ENCODE measurements at regions not wholly inside any gene's neighbourhood (a gene's known extent, or its start where the extent isn't known, plus 50 kb on each side); places are given as distances from the start of the nearest gene placed in this dataset.

GRCh38 chr2:126778561-126779501 is 119.9 kb upstream of the TEX51 start:
- H3K36me3 ChIP-seq: no peaks in the 10 kb centered on the region
- TF ChIP-seq CTCF (IDR thresholded peaks at IDR 0.05; ENCODE audit: borderline replicate concordance): no peak
- H3K9me3 ChIP-seq (replicated peaks): no peaks in the 10 kb centered on the region
- H3K4me1 ChIP-seq: peaks cover 14% of the 10 kb centered on the region
- no peak for DNase-seq
- peaks cover 50% of the 10 kb centered on the region for H3K27me3 ChIP-seq (ENCODE audit: low read depth)
- H3K4me3 ChIP-seq: no peak overlapping the region
- intact Hi-C loops (cut with micrococcal nuclease): loop anchor here (5.0 to 10.0 kb wide), 2 partner anchors 252 to 1034 kb away; no protein-coding TSS in a partner anchor
- H3K27ac ChIP-seq (replicated peaks): no peak overlapping the region

- Histone ChIP-seq H3K4me3 (no peak overlapping the region), H3K36me3 (no peaks in the 10 kb centered on the region), H3K9me3 (replicated peaks) (no peaks in the 10 kb centered on the region), H3K27me3 (ENCODE audit: low read depth) (peaks cover 50% of the 10 kb centered on the region), H3K4me1 (peaks cover 11% of the 10 kb centered on the region), H3K27ac (replicated peaks) (no peak overlapping the region)
- TF ChIP-seq CTCF (IDR thresholded peaks at IDR 0.05; ENCODE audit: borderline replicate concordance): no peak
- DNase-seq: no peak
- intact Hi-C loops (cut with micrococcal nuclease): no loop called here
These were observed 117.5 kb upstream of the TEX51 start for GRCh38 chr2:126781206-126781605.

GRCh38 chr2:126781806-126782205 is 116.9 kb upstream of the TEX51 start:
- H3K27ac ChIP-seq (replicated peaks): no peak overlapping the region
- no peaks in the 10 kb centered on the region for H3K36me3 ChIP-seq
- peaks cover 5% of the 10 kb centered on the region for H3K4me1 ChIP-seq
- no peaks in the 10 kb centered on the region for H3K9me3 ChIP-seq (replicated peaks)
- intact Hi-C loops (cut with micrococcal nuclease): no loop called here
- DNase-seq: no peak
- peaks cover 50% of the 10 kb centered on the region for H3K27me3 ChIP-seq (ENCODE audit: low read depth)
- no peak overlapping the region for H3K4me3 ChIP-seq
- TF ChIP-seq CTCF (IDR thresholded peaks at IDR 0.05; ENCODE audit: borderline replicate concordance): no peak

- Histone ChIP-seq H3K27me3 (ENCODE audit: low read depth) (peaks cover 52% of the 10 kb centered on the region), H3K4me3 (no peak overlapping the region), H3K36me3 (no peaks in the 10 kb centered on the region), H3K9me3 (replicated peaks) (no peaks in the 10 kb centered on the region), H3K4me1 (no peaks in the 10 kb centered on the region), H3K27ac (replicated peaks) (no peak overlapping the region)
- DNase-seq: no peak
- intact Hi-C loops (cut with micrococcal nuclease): no loop called here
- no peak for TF ChIP-seq CTCF (IDR thresholded peaks at IDR 0.05; ENCODE audit: borderline replicate concordance)
These were observed 116.0 kb upstream of the TEX51 start for GRCh38 chr2:126782648-126783047.

GRCh38 chr2:126783341-126783740 is 115.3 kb upstream of the TEX51 start:
- Histone ChIP-seq H3K27ac (replicated peaks) (no peak overlapping the region), H3K4me1 (no peaks in the 10 kb centered on the region), H3K4me3 (no peak overlapping the region), H3K36me3 (no peaks in the 10 kb centered on the region), H3K27me3 (ENCODE audit: low read depth) (peaks cover 57% of the 10 kb centered on the region), H3K9me3 (replicated peaks) (no peaks in the 10 kb centered on the region)
- intact Hi-C loops (cut with micrococcal nuclease): no loop called here
- no peak for TF ChIP-seq CTCF (IDR thresholded peaks at IDR 0.05; ENCODE audit: borderline replicate concordance)
- DNase-seq: no peak
